ENCODE measurements at regions not wholly inside any gene's neighbourhood (a gene's known extent, or its start where the extent isn't known, plus 50 kb on each side); places are given as distances from the start of the nearest gene placed in this dataset.

DNA sequence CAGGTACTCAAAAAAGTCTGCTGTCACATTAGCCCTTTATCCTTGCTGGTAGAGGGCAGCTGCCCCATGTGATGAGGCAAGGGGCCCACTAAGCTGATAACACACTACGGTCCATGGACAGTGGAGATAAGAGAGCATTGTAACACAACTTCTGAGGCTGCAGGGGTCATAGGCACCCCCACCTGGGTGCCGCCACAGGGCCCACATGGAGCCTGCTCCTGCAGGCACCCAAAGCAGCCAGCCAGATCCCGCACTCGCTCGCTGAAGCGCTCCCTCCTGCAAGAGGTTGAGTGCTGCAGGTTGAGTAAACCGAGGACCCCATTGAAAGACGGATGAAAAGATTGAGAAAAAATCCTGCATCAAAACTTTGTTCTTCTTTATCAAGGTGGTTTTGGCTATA, 566.3 kb upstream of the NOVA1 start:
- TF ChIP-seq POLR2A (IDR thresholded peaks at IDR 0.05; ENCODE audit: low read length) (no peak), GATA1 (IDR thresholded peaks at IDR 0.05; ENCODE audit: low read depth, low read length) (no peak)
